A204.1 (cell line): ENCODE measurements at regions not wholly inside any gene's neighbourhood (a gene's known extent, or its start where the extent isn't known, plus 50 kb on each side); places are given as distances from the start of the nearest gene placed in this dataset.

Source experiments
- FAIRE-seq: peaks from 2 replicates; lab custom pipeline; 2012; peaks lifted over from hg19 to GRCh38; lab: Jason Lieb, UNC

GRCh38 chr6:48240287-48240686 is 129.3 kb upstream of the PTCHD4 start:
- no peak for FAIRE-seq

- FAIRE-seq: no peak
These were observed 125.4 kb upstream of the PTCHD4 start for GRCh38 chr6:48236375-48236774.

- no peak for FAIRE-seq
These were observed 122.1 kb upstream of the PTCHD4 start for GRCh38 chr6:48233063-48233462.

GRCh38 chr6:48229841-48230240 is 118.8 kb upstream of the PTCHD4 start:
- FAIRE-seq: no peak

- FAIRE-seq: no peak
These were observed 111.2 kb upstream of the PTCHD4 start for GRCh38 chr6:48222241-48222640.

- FAIRE-seq: no peak
These were observed 102.2 kb upstream of the PTCHD4 start for GRCh38 chr6:48213076-48213788.

- no peak for FAIRE-seq
These were observed 101.5 kb upstream of the PTCHD4 start for GRCh38 chr6:48212501-48212900.

- FAIRE-seq: no peak
These were observed 95.1 kb upstream of the PTCHD4 start for GRCh38 chr6:48206091-48206490.

GRCh38 chr6:48200869-48201390 is 89.9 kb upstream of the PTCHD4 start:
- FAIRE-seq: no peak

GRCh38 chr6:48199499-48199898 is 88.5 kb upstream of the PTCHD4 start:
- FAIRE-seq: no peak

GRCh38 chr6:48197941-48198340 is 86.9 kb upstream of the PTCHD4 start:
- FAIRE-seq: no peak

- FAIRE-seq: no peak
These were observed 83.7 kb upstream of the PTCHD4 start for GRCh38 chr6:48194596-48195295.

- no peak for FAIRE-seq
These were observed 77.2 kb upstream of the PTCHD4 start for GRCh38 chr6:48188158-48188557.

GRCh38 chr6:48186746-48187145 is 75.7 kb upstream of the PTCHD4 start:
- FAIRE-seq: no peak

GRCh38 chr6:48184648-48185047 is 73.7 kb upstream of the PTCHD4 start:
- FAIRE-seq: no peak

GRCh38 chr6:48183811-48184605 is 73.0 kb upstream of the PTCHD4 start:
- FAIRE-seq: no peak

- no peak for FAIRE-seq
These were observed 72.2 kb upstream of the PTCHD4 start for GRCh38 chr6:48183178-48183577.

- no peak for FAIRE-seq
These were observed 67.7 kb upstream of the PTCHD4 start for GRCh38 chr6:48178700-48179099.

GRCh38 chr6:48177786-48178185 is 66.8 kb upstream of the PTCHD4 start:
- FAIRE-seq: no peak

GRCh38 chr6:48176645-48177308 is 65.8 kb upstream of the PTCHD4 start:
- FAIRE-seq: no peak

GRCh38 chr6:48169635-48170034 is 58.6 kb upstream of the PTCHD4 start:
- no peak for FAIRE-seq
